CD4-positive, alpha-beta T cell (primary cell): ENCODE measurements at regions not wholly inside any gene's neighbourhood (a gene's known extent, or its start where the extent isn't known, plus 50 kb on each side); places are given as distances from the start of the nearest gene placed in this dataset.

Source experiments
- ATAC-seq: fragments of 200-7000 bp; cut with Tn5 transposase; one replicate; pipeline ENCODE4 v1.10.0; 2022; ENCODE audit warnings: mild to moderate bottlenecking; ENCODE audit not compliant: poor library complexity
- CTCF ChIA-PET: fragments of 350-600 bp; sonication (Branson Sonifier 250); formaldehyde crosslinking; loops from one replicate; lab custom pipeline; 2021; ENCODE audit warnings: antibody characterized with exemption, inconsistent platforms; lab: Charles Lee
- POLR2A ChIA-PET: fragments of 350-600 bp; sonication (Branson Sonifier 250); formaldehyde crosslinking; loops from one replicate; lab custom pipeline; 2021; ENCODE audit warnings: antibody characterized with exemption, inconsistent platforms; lab: Charles Lee
- DNase-seq, 14 experiments: peaks; one replicate each; pipeline ENCODE4 v3.0.0-alpha.2; 2013 to 2020; ENCODE audit warnings: mixed read lengths in 2 of 14
- H3K27ac ChIP-seq, 2 donors: one replicate each; pipeline versions ENCODE4 v1.5.1 to v1.7.0; 2013; ENCODE audit warnings: low read length in 2 of 2, low read depth in 1 of 2, mild to moderate bottlenecking in 1 of 2
- H3K27me3 ChIP-seq, 2 experiments: 1 replicate in 1 of 2; 2 replicates in 1 of 2; pipeline versions ENCODE4 v1.6.1 to v1.7.0; 2013; ENCODE audit warnings: low read length in 2 of 2, control low read depth in 1 of 2, mild to moderate bottlenecking in 1 of 2, moderate library complexity in 1 of 2; ENCODE audit not compliant: insufficient read depth in 2 of 2, control insufficient read depth in 1 of 2
- H3K36me3 ChIP-seq: one replicate; pipeline ENCODE4 v1.6.1; 2013; ENCODE audit warnings: low read length, control low read depth; ENCODE audit not compliant: insufficient read depth
- H3K4me1 ChIP-seq: one replicate; pipeline ENCODE4 v1.6.1; 2013; ENCODE audit warnings: low read length, control low read depth; ENCODE audit not compliant: insufficient read depth
- H3K4me3 ChIP-seq: one replicate; pipeline ENCODE4 v1.5.1; 2013; ENCODE audit warnings: mild to moderate bottlenecking, low read length, moderate library complexity
- H3K9me3 ChIP-seq, 2 experiments: 1 replicate in 1 of 2; 2 replicates in 1 of 2; pipeline versions ENCODE4 v1.6.1 to v1.7.0; 2013; ENCODE audit warnings: low read length in 2 of 2, mild to moderate bottlenecking in 2 of 2, control low read depth in 1 of 2, moderate library complexity in 1 of 2; ENCODE audit not compliant: control insufficient read depth in 1 of 2, insufficient read depth in 1 of 2
- H3K27ac Mint-ChIP-seq: one replicate; pipeline ENCODE4 v1.8.0; 2020; ENCODE audit warnings: mixed read lengths
- H3K27me3 Mint-ChIP-seq: one replicate; pipeline ENCODE4 v1.8.0; 2021; ENCODE audit warnings: mixed read lengths
- H3K36me3 Mint-ChIP-seq: one replicate; pipeline ENCODE4 v1.8.0; 2021; ENCODE audit warnings: low read depth, mixed read lengths
- H3K4me1 Mint-ChIP-seq: one replicate; pipeline ENCODE4 v1.8.0; 2021; ENCODE audit warnings: low read depth, mixed read lengths
- H3K4me3 Mint-ChIP-seq: one replicate; pipeline ENCODE4 v1.8.0; 2020; ENCODE audit warnings: mild to moderate bottlenecking, mixed read lengths
- H3K9me3 Mint-ChIP-seq: one replicate; pipeline ENCODE4 v1.8.0; 2020; ENCODE audit warnings: mixed read lengths
- intact Hi-C, 2 experiments: fragments of 100-400 bp; cut with DNase I in 1 of 2; cut with micrococcal nuclease in 1 of 2; formaldehyde crosslinking; loops; one replicate each; pipeline versions ENCODE4 v1.15.1 to v1.9.0; 2023 to 2025; cut with DNase I, micrococcal nuclease
- TF ChIP-seq, protein P1 (sequence below): fragments of 200-600 bp; IDR thresholded peaks from one replicate; pipeline ENCODE4 v1.8.0; 2022; ENCODE audit warnings: antibody characterized with exemption, mild to moderate bottlenecking

DNA sequence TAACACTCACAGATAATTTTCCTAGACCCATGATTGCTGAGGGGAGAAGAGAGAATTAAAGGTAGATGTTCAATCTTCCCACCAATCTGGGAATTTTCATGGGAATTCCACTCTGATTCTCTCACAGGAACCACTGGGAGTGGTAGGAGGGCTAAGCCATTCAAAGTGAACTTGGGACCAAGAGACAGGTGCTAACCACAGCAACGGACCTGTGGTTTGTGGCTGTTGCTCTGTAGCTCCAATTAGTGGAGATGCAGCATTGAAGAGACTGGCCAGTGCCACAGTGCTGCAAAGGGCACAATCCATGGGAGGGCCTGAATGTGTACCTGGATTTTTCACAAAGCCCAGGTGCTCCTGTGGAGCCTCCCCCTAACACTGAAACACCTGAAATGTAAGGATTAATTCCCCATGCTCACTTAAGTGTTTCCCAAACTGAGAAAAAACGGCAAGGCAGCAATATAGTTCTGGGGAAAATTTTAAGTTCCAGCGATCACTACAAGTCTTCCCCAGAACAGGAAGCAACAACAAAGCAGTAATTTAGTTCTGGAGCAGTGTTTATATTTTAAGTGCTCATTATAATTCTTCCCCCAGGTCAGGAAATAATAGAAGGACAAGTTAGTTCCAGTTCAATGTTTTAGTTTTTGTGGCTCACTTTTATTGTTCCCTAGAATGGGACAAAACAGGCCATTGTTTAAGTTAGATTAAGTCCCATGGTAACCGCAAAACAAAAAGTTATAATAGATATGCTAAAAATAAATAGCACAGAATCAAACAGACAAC lies 1045.8 kb downstream of the CNTNAP5 start:
- no peaks in the 10 kb centered on the region for H3K27me3 Mint-ChIP-seq
- peaks cover 5% of the 10 kb centered on the region for H3K9me3 Mint-ChIP-seq
- DNase-seq (no peak), ATAC-seq (no peak)
- no peak overlapping the region for H3K4me3 Mint-ChIP-seq
- intact Hi-C loops, result no loop called here
- Histone ChIP-seq H3K36me3 (no peaks in the 10 kb centered on the region), H3K4me3 (no peak overlapping the region), H3K4me1 (no peaks in the 10 kb centered on the region), H3K9me3 (no peaks in the 10 kb centered on the region), H3K27me3 (no peaks in the 10 kb centered on the region), H3K27ac (no peak overlapping the region)
- no peak overlapping the region for H3K27ac Mint-ChIP-seq
- POLR2A ChIA-PET, result no interaction called here
- no peaks in the 10 kb centered on the region for H3K4me1 Mint-ChIP-seq
- TF ChIP-seq, protein P1, sequence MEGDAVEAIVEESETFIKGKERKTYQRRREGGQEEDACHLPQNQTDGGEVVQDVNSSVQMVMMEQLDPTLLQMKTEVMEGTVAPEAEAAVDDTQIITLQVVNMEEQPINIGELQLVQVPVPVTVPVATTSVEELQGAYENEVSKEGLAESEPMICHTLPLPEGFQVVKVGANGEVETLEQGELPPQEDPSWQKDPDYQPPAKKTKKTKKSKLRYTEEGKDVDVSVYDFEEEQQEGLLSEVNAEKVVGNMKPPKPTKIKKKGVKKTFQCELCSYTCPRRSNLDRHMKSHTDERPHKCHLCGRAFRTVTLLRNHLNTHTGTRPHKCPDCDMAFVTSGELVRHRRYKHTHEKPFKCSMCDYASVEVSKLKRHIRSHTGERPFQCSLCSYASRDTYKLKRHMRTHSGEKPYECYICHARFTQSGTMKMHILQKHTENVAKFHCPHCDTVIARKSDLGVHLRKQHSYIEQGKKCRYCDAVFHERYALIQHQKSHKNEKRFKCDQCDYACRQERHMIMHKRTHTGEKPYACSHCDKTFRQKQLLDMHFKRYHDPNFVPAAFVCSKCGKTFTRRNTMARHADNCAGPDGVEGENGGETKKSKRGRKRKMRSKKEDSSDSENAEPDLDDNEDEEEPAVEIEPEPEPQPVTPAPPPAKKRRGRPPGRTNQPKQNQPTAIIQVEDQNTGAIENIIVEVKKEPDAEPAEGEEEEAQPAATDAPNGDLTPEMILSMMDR, result no peak
- no peaks in the 10 kb centered on the region for H3K36me3 Mint-ChIP-seq
- CTCF ChIA-PET, result no interaction called here

DNA sequence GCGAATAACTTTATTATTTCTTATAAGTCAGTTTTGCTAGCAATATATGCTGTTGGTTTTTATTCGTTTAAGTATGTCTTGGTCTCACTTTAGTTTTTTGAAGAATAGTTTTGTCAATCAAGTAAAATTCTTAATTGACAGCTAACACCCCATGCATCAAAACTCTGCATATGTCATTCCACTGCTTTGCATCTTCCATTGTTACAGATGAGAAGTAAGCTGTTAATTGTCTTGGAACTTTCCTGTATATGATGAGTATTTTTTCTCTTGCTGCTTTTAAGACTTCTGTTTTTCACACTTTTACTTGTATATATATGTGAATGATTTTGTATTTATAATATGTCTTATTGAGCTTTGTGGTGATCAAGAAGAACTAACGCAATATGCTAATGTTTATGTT lies 1048.4 kb downstream of the CNTNAP5 start:
- H3K4me3 ChIP-seq, result no peak overlapping the region
- Mint-ChIP-seq H3K4me3 (no peak overlapping the region), H3K36me3 (no peaks in the 10 kb centered on the region), H3K4me1 (no peaks in the 10 kb centered on the region), H3K27me3 (no peaks in the 10 kb centered on the region), H3K9me3 (peaks cover 8% of the 10 kb centered on the region), H3K27ac (no peak overlapping the region)
- no peaks in the 10 kb centered on the region for H3K9me3 ChIP-seq
- POLR2A ChIA-PET, result no interaction called here
- no peak for ATAC-seq
- DNase-seq, result no peak
- no peaks in the 10 kb centered on the region for H3K36me3 ChIP-seq
- H3K4me1 ChIP-seq, result no peaks in the 10 kb centered on the region
- no peak overlapping the region for H3K27ac ChIP-seq
- H3K27me3 ChIP-seq, result no peaks in the 10 kb centered on the region
- CTCF ChIA-PET, result no interaction called here
- TF ChIP-seq, protein P1, result no peak
- intact Hi-C loops, result no loop called here

DNA sequence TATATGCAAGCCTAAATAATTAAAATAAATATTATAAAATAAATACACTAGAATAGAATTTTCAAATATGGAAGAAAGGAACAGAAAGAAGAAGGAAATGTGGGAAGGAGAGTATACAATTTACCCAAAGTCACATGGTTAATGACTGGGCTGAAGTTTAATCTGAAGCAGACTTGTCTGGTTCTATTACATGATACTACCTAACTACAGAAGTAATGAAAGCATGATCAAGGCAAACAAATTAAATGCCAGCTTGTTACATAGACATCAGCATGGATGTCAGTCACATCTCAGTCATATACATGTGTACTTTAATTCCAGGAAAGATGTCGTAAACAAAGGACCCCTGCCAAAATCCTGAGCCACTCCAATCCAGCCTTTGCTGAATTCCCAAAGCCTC lies 1060.8 kb downstream of the CNTNAP5 start:
- H3K4me3 Mint-ChIP-seq, result no peak overlapping the region
- H3K4me1 Mint-ChIP-seq, result no peaks in the 10 kb centered on the region
- ATAC-seq (no peak), DNase-seq (no peak)
- Histone ChIP-seq H3K4me3 (no peak overlapping the region), H3K27ac (no peak overlapping the region), H3K9me3 (peaks cover 0 to 7% of the 10 kb centered on the region in 2 experiments), H3K36me3 (no peaks in the 10 kb centered on the region), H3K27me3 (no peaks in the 10 kb centered on the region), H3K4me1 (no peaks in the 10 kb centered on the region)
- TF ChIP-seq, protein P1, result no peak
- H3K27ac Mint-ChIP-seq, result no peak overlapping the region
- no peaks in the 10 kb centered on the region for H3K36me3 Mint-ChIP-seq
- no peaks in the 10 kb centered on the region for H3K27me3 Mint-ChIP-seq
- POLR2A ChIA-PET, result no interaction called here
- peaks cover 14% of the 10 kb centered on the region for H3K9me3 Mint-ChIP-seq
- CTCF ChIA-PET, result no interaction called here
- intact Hi-C loops, result no loop called here
